H9 (cell line): ENCODE measurements at regions not wholly inside any gene's neighbourhood (a gene's known extent, or its start where the extent isn't known, plus 50 kb on each side); places are given as distances from the start of the nearest gene placed in this dataset.

ENCODE experiments used
- DNase-seq: peaks from one replicate; pipeline ENCODE4 v3.0.0-alpha.2; 2017
- H2AFZ ChIP-seq: one replicate; pipeline ENCODE4 v1.6.1; 2013; ENCODE audit warnings: mild to moderate bottlenecking, low read length, control low read depth, moderate library complexity
- H2AK5ac ChIP-seq: 2 replicates; pipeline ENCODE4 v1.6.1; 2013; ENCODE audit warnings: low read length, control low read depth, mixed read lengths; ENCODE audit not compliant: insufficient read length
- H2BK120ac ChIP-seq: one replicate; pipeline ENCODE4 v1.6.1; 2013; ENCODE audit warnings: low read depth, mild to moderate bottlenecking, low read length, control low read depth, inconsistent platforms; ENCODE audit not compliant: poor library complexity, severe bottlenecking
- H2BK12ac ChIP-seq: 2 replicates; pipeline ENCODE4 v1.6.1; 2013; ENCODE audit warnings: low read length, control low read depth, mixed read lengths, low read depth; ENCODE audit not compliant: insufficient read length
- H2BK15ac ChIP-seq: 2 replicates; pipeline ENCODE4 v1.6.1; 2013; ENCODE audit warnings: low read depth, low read length, control low read depth
- H2BK20ac ChIP-seq: one replicate; pipeline ENCODE4 v1.6.1; 2013; ENCODE audit warnings: low read depth, mild to moderate bottlenecking, low read length, control low read depth, inconsistent platforms; ENCODE audit not compliant: poor library complexity, severe bottlenecking
- H2BK5ac ChIP-seq: 2 replicates; pipeline ENCODE4 v1.6.1; 2013; ENCODE audit warnings: low read length, control low read depth, mixed read lengths; ENCODE audit not compliant: insufficient read length
- H3K14ac ChIP-seq: 2 replicates; pipeline ENCODE4 v1.6.1; 2013; ENCODE audit warnings: low read length, control low read depth; ENCODE audit not compliant: insufficient read depth
- H3K18ac ChIP-seq: 2 replicates; pipeline ENCODE4 v1.6.1; 2013; ENCODE audit warnings: low read depth, mild to moderate bottlenecking, mixed read lengths, low read length, control low read depth; ENCODE audit not compliant: insufficient read length
- H3K23ac ChIP-seq: 2 replicates; pipeline ENCODE4 v1.6.1; 2013; ENCODE audit warnings: low read length, control low read depth, mixed read lengths, low read depth; ENCODE audit not compliant: insufficient read length
- H3K23me2 ChIP-seq: 2 replicates; pipeline ENCODE4 v1.6.1; 2013; ENCODE audit warnings: low read depth, mild to moderate bottlenecking, mixed read lengths, low read length, control low read depth; ENCODE audit not compliant: insufficient read length, poor library complexity, severe bottlenecking
- H3K27ac ChIP-seq: 2 replicates; pipeline ENCODE4 v1.5.1; 2013; ENCODE audit warnings: low read length, control low read depth, mixed read lengths, low read depth; ENCODE audit not compliant: insufficient read length
- H3K27me3 ChIP-seq: 2 replicates; pipeline ENCODE4 v1.6.1; 2013; ENCODE audit warnings: low read length, control low read depth, inconsistent platforms; ENCODE audit not compliant: insufficient read depth
- H3K4ac ChIP-seq: 2 replicates; pipeline ENCODE4 v1.6.1; 2013; ENCODE audit warnings: low read depth, mild to moderate bottlenecking, control low read depth, inconsistent platforms, low read length, moderate library complexity
- H3K4me1 ChIP-seq: 2 replicates; pipeline ENCODE4 v1.6.1; 2013; ENCODE audit warnings: low read length, control low read depth, inconsistent platforms; ENCODE audit not compliant: insufficient read depth
- H3K4me2 ChIP-seq: 2 replicates; pipeline ENCODE4 v1.6.1; 2013; ENCODE audit warnings: low read length, control low read depth, mixed read lengths; ENCODE audit not compliant: insufficient read length, insufficient read depth
- H3K56ac ChIP-seq: 2 replicates; pipeline ENCODE4 v1.6.1; 2013; ENCODE audit warnings: low read depth, mild to moderate bottlenecking, mixed read lengths, low read length, control low read depth; ENCODE audit not compliant: insufficient read length
- H3K79me1 ChIP-seq: 2 replicates; pipeline ENCODE4 v1.6.1; 2013; ENCODE audit warnings: low read depth, mild to moderate bottlenecking, moderate library complexity, low read length, control low read depth, inconsistent platforms; ENCODE audit not compliant: insufficient read depth, poor library complexity, severe bottlenecking
- H3K79me2 ChIP-seq: 2 replicates; pipeline ENCODE4 v1.6.1; 2013; ENCODE audit warnings: low read length, control low read depth, inconsistent platforms; ENCODE audit not compliant: insufficient read depth
- H3K9ac ChIP-seq: 2 replicates; pipeline ENCODE4 v1.6.1; 2013; ENCODE audit warnings: low read length, control low read depth, mixed read lengths; ENCODE audit not compliant: insufficient read length; ENCODE audit errors: extremely low read depth
- H3K9me3 ChIP-seq: one replicate; pipeline ENCODE4 v1.6.1; 2013; ENCODE audit warnings: low read depth, low read length, inconsistent platforms; ENCODE audit not compliant: control insufficient read depth
- H3T11ph ChIP-seq: one replicate; pipeline ENCODE4 v1.6.1; 2013; ENCODE audit warnings: mild to moderate bottlenecking, low read length, control low read depth, inconsistent platforms
- H4K20me1 ChIP-seq: one replicate; pipeline ENCODE4 v1.6.1; 2013; ENCODE audit not compliant: control insufficient read depth, insufficient read length, insufficient read depth
- H4K5ac ChIP-seq: 2 replicates; pipeline ENCODE4 v1.6.1; 2013; ENCODE audit warnings: low read depth, mild to moderate bottlenecking, mixed read lengths, low read length, control low read depth; ENCODE audit not compliant: insufficient read length
- H4K8ac ChIP-seq: replicated peaks from 2 replicates; pipeline ENCODE4 v1.6.1; 2013; ENCODE audit warnings: low read length, control low read depth, mixed read lengths, low read depth; ENCODE audit not compliant: insufficient read length
- H4K91ac ChIP-seq: 2 replicates; pipeline ENCODE4 v1.6.1; 2013; ENCODE audit warnings: low read depth, mild to moderate bottlenecking, moderate library complexity, mixed read lengths, low read length, control low read depth; ENCODE audit not compliant: insufficient read length
- H3K27ac Mint-ChIP-seq, 3 experiments: 2 replicates in 2 of 3; 3 replicates in 1 of 3; pipeline ENCODE4 v1.8.0; 2020 to 2021; ENCODE audit warnings: mixed read lengths in 3 of 3, mild to moderate bottlenecking in 1 of 3, moderate library complexity in 1 of 3
- H3K27me3 Mint-ChIP-seq: 2 replicates; pipeline ENCODE4 v1.8.0; 2021; ENCODE audit warnings: low read depth, mild to moderate bottlenecking, moderate library complexity, mixed read lengths
- H3K36me3 Mint-ChIP-seq, 3 experiments: 2 replicates in 2 of 3; 3 replicates in 1 of 3; pipeline ENCODE4 v1.8.0; 2020 to 2021; ENCODE audit warnings: low read depth in 3 of 3, mixed read lengths in 3 of 3; ENCODE audit not compliant: insufficient read depth in 1 of 3
- H3K4me1 Mint-ChIP-seq, 2 experiments: 2 replicates each; pipeline ENCODE4 v1.8.0; 2020; ENCODE audit warnings: mixed read lengths in 2 of 2
- H3K4me3 Mint-ChIP-seq, 2 experiments: 2 replicates in 1 of 2; 3 replicates in 1 of 2; pipeline ENCODE4 v1.8.0; 2020 to 2021; ENCODE audit warnings: mild to moderate bottlenecking in 2 of 2, mixed read lengths in 2 of 2, moderate library complexity in 1 of 2
- H3K9me3 Mint-ChIP-seq, 2 experiments: 2 replicates in 1 of 2; 3 replicates in 1 of 2; pipeline ENCODE4 v1.8.0; 2020; ENCODE audit warnings: mild to moderate bottlenecking in 2 of 2, mixed read lengths in 2 of 2, moderate library complexity in 1 of 2
- WGBS: extraction: QIAGEN DNeasy Blood & Tissue Kit; methylation state at CpG from one replicate; pipeline ENCODE4 v1.1.7; 2013; ENCODE audit warnings: missing lambda C conversion rate, low lambda C conversion rate, mixed read lengths; ENCODE audit not compliant: insufficient read length; ENCODE audit errors: extremely low coverage; 5-methylcytosine and 5-hydroxymethylcytosine counted together
- TF ChIP-seq, protein P1 (sequence below): fragments of 200-600 bp; sonication (generic); conservative IDR thresholded peaks from 3 replicates; pipeline ENCODE4 v1.8.0; 2021; ENCODE audit warnings: antibody characterized with exemption, mild to moderate bottlenecking

- peaks cover 14 to 22% of the 10 kb centered on the region in 2 experiments for H3K9me3 Mint-ChIP-seq
- H3K4me2 ChIP-seq, result no peak overlapping the region
- no peaks in the 10 kb centered on the region for H3K4me1 Mint-ChIP-seq
Measured at GRCh38 chr3:86537171-86537570, 453.8 kb downstream of the VGLL3 start.

More at GRCh38 chr3:86537171-86537570, 453.8 kb downstream of the VGLL3 start:
- H3K14ac ChIP-seq, result no peak overlapping the region
- H2BK12ac ChIP-seq, result no peak overlapping the region
- peaks cover 8% of the 10 kb centered on the region for H3K9me3 ChIP-seq
- Mint-ChIP-seq H3K36me3 (peaks cover 4 to 26% (median 8%) of the 10 kb centered on the region in 3 experiments), H3K27me3 (no peaks in the 10 kb centered on the region), H3K27ac (no peak overlapping the region), H3K4me3 (no peak overlapping the region)
- H2BK15ac ChIP-seq, result no peak overlapping the region
- H4K8ac ChIP-seq, result no peak overlapping the region
- no peak overlapping the region for H3K18ac ChIP-seq
- no peak overlapping the region for H2AK5ac ChIP-seq
- H2BK120ac ChIP-seq, result no peak overlapping the region
- H3K4me1 ChIP-seq, result no peaks in the 10 kb centered on the region
- no peak overlapping the region for H3K9ac ChIP-seq
- H4K20me1 ChIP-seq, result no peaks in the 10 kb centered on the region
- H3K23me2 ChIP-seq, result no peaks in the 10 kb centered on the region
- DNase-seq, result no peak
- H4K91ac ChIP-seq, result no peak overlapping the region
- no peak overlapping the region for H3K27ac ChIP-seq
- TF ChIP-seq, protein P1, sequence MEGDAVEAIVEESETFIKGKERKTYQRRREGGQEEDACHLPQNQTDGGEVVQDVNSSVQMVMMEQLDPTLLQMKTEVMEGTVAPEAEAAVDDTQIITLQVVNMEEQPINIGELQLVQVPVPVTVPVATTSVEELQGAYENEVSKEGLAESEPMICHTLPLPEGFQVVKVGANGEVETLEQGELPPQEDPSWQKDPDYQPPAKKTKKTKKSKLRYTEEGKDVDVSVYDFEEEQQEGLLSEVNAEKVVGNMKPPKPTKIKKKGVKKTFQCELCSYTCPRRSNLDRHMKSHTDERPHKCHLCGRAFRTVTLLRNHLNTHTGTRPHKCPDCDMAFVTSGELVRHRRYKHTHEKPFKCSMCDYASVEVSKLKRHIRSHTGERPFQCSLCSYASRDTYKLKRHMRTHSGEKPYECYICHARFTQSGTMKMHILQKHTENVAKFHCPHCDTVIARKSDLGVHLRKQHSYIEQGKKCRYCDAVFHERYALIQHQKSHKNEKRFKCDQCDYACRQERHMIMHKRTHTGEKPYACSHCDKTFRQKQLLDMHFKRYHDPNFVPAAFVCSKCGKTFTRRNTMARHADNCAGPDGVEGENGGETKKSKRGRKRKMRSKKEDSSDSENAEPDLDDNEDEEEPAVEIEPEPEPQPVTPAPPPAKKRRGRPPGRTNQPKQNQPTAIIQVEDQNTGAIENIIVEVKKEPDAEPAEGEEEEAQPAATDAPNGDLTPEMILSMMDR, result no peak
- no peak overlapping the region for H2AFZ ChIP-seq
- no peak overlapping the region for H2BK20ac ChIP-seq
- no peaks in the 10 kb centered on the region for H3K27me3 ChIP-seq
- H3T11ph ChIP-seq, result no peak overlapping the region
- no peaks in the 10 kb centered on the region for H3K79me1 ChIP-seq
- no peak overlapping the region for H3K23ac ChIP-seq
- H3K4ac ChIP-seq, result no peak overlapping the region
- no CpG with 5 or more reads among the region's 5 CpGs for WGBS
- no peak overlapping the region for H3K56ac ChIP-seq
- no peak overlapping the region for H4K5ac ChIP-seq
- no peaks in the 10 kb centered on the region for H3K79me2 ChIP-seq
- no peak overlapping the region for H2BK5ac ChIP-seq
